ENCODE measurements at regions not wholly inside any gene's neighbourhood (a gene's known extent, or its start where the extent isn't known, plus 50 kb on each side); places are given as distances from the start of the nearest gene placed in this dataset.

DNA sequence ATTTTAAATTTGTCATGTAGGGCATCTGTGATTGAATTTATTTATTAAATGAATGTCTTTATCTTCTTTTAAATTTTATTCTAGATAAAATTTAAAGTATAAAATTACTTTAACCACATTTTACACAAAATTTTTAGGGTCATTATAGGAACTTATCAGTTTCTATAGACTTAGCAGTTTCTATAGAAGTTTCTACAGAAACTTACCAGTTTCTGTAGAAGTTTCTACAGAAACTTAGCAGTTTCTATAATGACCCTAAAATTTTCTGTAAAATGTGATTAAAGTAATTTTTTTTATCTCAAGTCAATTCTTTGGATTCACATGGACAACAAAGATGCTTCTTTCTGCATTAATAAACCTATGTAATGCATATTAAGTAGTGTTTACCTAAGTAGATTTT, 565.9 kb upstream of the TECRL start:
- Histone ChIP-seq H3K36me3 (no peaks in the 10 kb centered on the region), H3K4me1 (no peaks in the 10 kb centered on the region), H3K27me3 (no peaks in the 10 kb centered on the region), H3K27ac (no peak overlapping the region), H3K4me3 (no peak overlapping the region), H3K9me3 (no peaks in the 10 kb centered on the region)
- TF ChIP-seq POLR2AphosphoS5 (IDR thresholded peaks at IDR 0.05) (no peak), POLR2A (IDR thresholded peaks at IDR 0.05) (no peak), EP300 (IDR thresholded peaks at IDR 0.05) (no peak)
- TF ChIP-seq, protein P1, sequence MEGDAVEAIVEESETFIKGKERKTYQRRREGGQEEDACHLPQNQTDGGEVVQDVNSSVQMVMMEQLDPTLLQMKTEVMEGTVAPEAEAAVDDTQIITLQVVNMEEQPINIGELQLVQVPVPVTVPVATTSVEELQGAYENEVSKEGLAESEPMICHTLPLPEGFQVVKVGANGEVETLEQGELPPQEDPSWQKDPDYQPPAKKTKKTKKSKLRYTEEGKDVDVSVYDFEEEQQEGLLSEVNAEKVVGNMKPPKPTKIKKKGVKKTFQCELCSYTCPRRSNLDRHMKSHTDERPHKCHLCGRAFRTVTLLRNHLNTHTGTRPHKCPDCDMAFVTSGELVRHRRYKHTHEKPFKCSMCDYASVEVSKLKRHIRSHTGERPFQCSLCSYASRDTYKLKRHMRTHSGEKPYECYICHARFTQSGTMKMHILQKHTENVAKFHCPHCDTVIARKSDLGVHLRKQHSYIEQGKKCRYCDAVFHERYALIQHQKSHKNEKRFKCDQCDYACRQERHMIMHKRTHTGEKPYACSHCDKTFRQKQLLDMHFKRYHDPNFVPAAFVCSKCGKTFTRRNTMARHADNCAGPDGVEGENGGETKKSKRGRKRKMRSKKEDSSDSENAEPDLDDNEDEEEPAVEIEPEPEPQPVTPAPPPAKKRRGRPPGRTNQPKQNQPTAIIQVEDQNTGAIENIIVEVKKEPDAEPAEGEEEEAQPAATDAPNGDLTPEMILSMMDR (IDR thresholded peaks at IDR 0.05) = no peak
- DNase-seq (ENCODE audit: low spot score in 2 of 2) = no peak

DNA sequence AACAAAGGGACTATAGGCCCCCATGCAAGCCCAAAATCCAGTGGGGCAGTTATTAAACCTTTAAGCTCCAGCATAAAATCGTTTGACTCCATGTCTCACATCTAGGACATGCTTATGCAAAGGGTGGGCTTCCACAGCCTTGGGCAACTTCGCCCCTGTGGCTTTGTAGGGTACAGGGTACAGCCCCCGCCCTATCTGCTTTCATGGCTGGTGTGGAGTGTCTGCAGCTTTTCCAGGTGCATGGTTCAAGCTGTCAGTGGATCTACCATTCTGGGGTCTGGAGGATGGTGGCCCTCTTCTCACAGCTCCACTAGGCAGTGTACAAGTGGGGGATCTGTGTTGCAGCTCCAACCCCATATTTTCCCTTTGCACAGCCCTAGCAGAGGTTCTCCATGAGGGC, 559.8 kb upstream of the TECRL start:
- Histone ChIP-seq H3K4me3 (no peak overlapping the region), H3K36me3 (no peaks in the 10 kb centered on the region), H3K27me3 (no peaks in the 10 kb centered on the region), H3K27ac (no peak overlapping the region), H3K9me3 (no peaks in the 10 kb centered on the region), H3K4me1 (no peaks in the 10 kb centered on the region)
- TF ChIP-seq, protein P1 (IDR thresholded peaks at IDR 0.05) = no peak
- TF ChIP-seq POLR2A (IDR thresholded peaks at IDR 0.05) = no peak
- no peak for TF ChIP-seq POLR2AphosphoS5 (IDR thresholded peaks at IDR 0.05)
- TF ChIP-seq EP300 (IDR thresholded peaks at IDR 0.05) = no peak
- 95% methylated on average over 2 of the region's 3 CpGs for WGBS
- DNase-seq (ENCODE audit: low spot score in 2 of 2) = no peak

DNA sequence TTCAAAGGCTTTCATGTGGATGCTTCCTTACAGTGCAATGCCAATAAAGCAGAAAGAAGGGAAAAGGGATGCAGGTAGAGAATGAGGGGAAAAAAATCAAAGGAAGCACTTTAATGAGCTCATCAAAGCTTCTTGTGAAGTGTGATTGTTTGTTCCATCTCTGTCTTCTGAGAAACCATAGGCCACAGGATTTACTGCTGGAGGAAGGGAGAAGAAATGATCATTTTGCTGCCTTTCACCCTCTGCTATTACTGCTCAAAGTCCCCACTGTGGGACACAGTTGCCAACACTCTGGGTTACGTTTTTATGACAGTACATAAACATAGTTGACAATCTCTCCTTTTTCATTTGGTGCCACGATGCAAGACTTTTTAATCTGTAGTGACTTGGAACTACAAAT, 558.0 kb upstream of the TECRL start:
- Histone ChIP-seq H3K9me3 (no peaks in the 10 kb centered on the region), H3K4me1 (no peaks in the 10 kb centered on the region), H3K27ac (no peak overlapping the region), H3K27me3 (no peaks in the 10 kb centered on the region), H3K4me3 (no peak overlapping the region), H3K36me3 (no peaks in the 10 kb centered on the region)
- TF ChIP-seq, protein P1 (IDR thresholded peaks at IDR 0.05) = no peak
- TF ChIP-seq EP300 (IDR thresholded peaks at IDR 0.05) (no peak), POLR2A (IDR thresholded peaks at IDR 0.05) (no peak), POLR2AphosphoS5 (IDR thresholded peaks at IDR 0.05) (no peak)
- WGBS = 54% methylated on average over 2 of the region's 2 CpGs
- DNase-seq (ENCODE audit: low spot score in 2 of 2) = no peak

DNA sequence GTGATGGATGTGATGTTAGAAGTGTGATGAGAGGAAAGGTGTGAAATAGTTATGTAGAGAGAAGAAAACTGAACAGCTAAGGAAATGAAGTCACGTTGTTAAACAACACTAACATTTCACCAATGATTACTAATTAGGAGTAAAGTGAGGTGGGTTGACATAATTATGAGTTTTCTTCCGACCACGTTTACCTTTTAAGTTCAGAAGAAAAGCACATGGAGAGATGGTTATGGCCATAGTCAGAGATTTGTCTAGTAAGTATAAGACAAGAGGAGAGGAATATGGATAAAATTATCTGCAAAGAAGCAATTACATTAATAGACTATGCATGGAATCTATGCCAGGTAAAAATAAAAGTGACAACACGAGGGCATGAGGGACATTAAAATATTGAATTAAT, 551.3 kb upstream of the TECRL start:
- DNase-seq (ENCODE audit: low spot score in 2 of 2) = no peak
- Histone ChIP-seq H3K27ac (no peak overlapping the region), H3K36me3 (no peaks in the 10 kb centered on the region), H3K4me1 (no peaks in the 10 kb centered on the region), H3K27me3 (no peaks in the 10 kb centered on the region), H3K9me3 (peaks cover 3% of the 10 kb centered on the region), H3K4me3 (no peak overlapping the region)
- 84% methylated on average over 4 of the region's 4 CpGs for WGBS
- TF ChIP-seq POLR2AphosphoS5 (IDR thresholded peaks at IDR 0.05) (no peak), POLR2A (IDR thresholded peaks at IDR 0.05) (no peak), EP300 (IDR thresholded peaks at IDR 0.05) (no peak)
- TF ChIP-seq, protein P1 (IDR thresholded peaks at IDR 0.05) = no peak

DNA sequence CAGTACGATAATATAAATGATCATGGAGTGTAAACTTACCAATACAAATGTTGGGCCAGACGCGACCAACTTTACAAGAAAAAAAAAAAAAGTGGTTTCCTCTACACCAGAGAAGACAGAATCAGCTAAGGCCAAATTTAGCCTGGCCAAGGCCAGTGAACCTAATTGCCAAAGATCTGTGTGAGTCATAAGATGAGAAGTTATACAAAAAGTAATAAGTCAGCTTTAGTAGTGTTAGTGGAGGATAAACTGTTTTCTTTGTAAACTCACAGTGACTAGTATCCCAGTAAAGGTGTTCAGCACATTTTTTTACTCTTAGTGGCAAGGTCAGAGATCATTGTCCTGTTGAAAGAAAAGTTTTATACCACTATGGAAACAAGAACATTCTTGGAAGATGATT, 531.4 kb upstream of the TECRL start:
- Histone ChIP-seq H3K4me1 (no peaks in the 10 kb centered on the region), H3K9me3 (no peaks in the 10 kb centered on the region), H3K27me3 (no peaks in the 10 kb centered on the region), H3K36me3 (no peaks in the 10 kb centered on the region), H3K4me3 (no peak overlapping the region), H3K27ac (no peak overlapping the region)
- no peak for DNase-seq (ENCODE audit: low spot score in 2 of 2)
- whole genome bisulfite sequencing = 76% methylated on average over 3 of the region's 3 CpGs
- TF ChIP-seq POLR2A (IDR thresholded peaks at IDR 0.05) = no peak
- TF ChIP-seq POLR2AphosphoS5 (IDR thresholded peaks at IDR 0.05) = no peak
- no peak for TF ChIP-seq EP300 (IDR thresholded peaks at IDR 0.05)
- TF ChIP-seq, protein P1 (IDR thresholded peaks at IDR 0.05) = no peak
